Lung (tissue), 11 donors: ENCODE measurements at regions not wholly inside any gene's neighbourhood (a gene's known extent, or its start where the extent isn't known, plus 50 kb on each side); places are given as distances from the start of the nearest gene placed in this dataset.

Experiments
- ATAC-seq: fragments of 200-7000 bp; cut with Tn5 transposase; one replicate; pipeline ENCODE4 v1.9.1; 2020; ENCODE audit warnings: moderate number of reproducible peaks; ENCODE audit not compliant: insufficient read depth, low FRiP score
- DNase-seq, 3 donors: peaks; one replicate each; pipeline ENCODE4 v3.0.0-alpha.2; 2013 to 2017
- H3K27ac ChIP-seq, 2 donors: one replicate each; pipeline ENCODE4 v1.5.1; 2013; ENCODE audit warnings: mild to moderate bottlenecking in 2 of 2, moderate library complexity in 2 of 2, control low read depth in 1 of 2, inconsistent platforms in 1 of 2, low read depth in 1 of 2, low read length in 1 of 2
- H3K27me3 ChIP-seq, 3 donors: one replicate each; pipeline ENCODE4 v1.5.1; 2013; ENCODE audit warnings: low read length in 2 of 3; ENCODE audit not compliant: control insufficient read depth in 3 of 3, insufficient read depth in 3 of 3
- H3K36me3 ChIP-seq, 4 donors: one replicate each; pipeline ENCODE4 v1.5.1; 2013; ENCODE audit warnings: low read length in 4 of 4, mild to moderate bottlenecking in 1 of 4, moderate library complexity in 1 of 4; ENCODE audit not compliant: control insufficient read depth in 4 of 4, insufficient read depth in 4 of 4
- H3K4me1 ChIP-seq, 5 donors: one replicate each; pipeline ENCODE4 v1.5.1; 2013; ENCODE audit warnings: low read length in 5 of 5, mild to moderate bottlenecking in 2 of 5, moderate library complexity in 1 of 5; ENCODE audit not compliant: control insufficient read depth in 5 of 5, insufficient read depth in 5 of 5
- H3K4me3 ChIP-seq: one replicate; pipeline ENCODE4 v1.5.1; 2013; ENCODE audit warnings: mild to moderate bottlenecking, control low read depth, moderate library complexity
- H3K9ac ChIP-seq, 2 donors: one replicate each; pipeline ENCODE4 v1.5.1; 2013; ENCODE audit warnings: low read length in 2 of 2, control low read depth in 1 of 2; ENCODE audit not compliant: insufficient read depth in 1 of 2
- H3K9me3 ChIP-seq, 4 donors: one replicate each; pipeline ENCODE4 v1.5.1; 2013; ENCODE audit warnings: low read length in 3 of 4, mild to moderate bottlenecking in 1 of 4, moderate library complexity in 1 of 4; ENCODE audit not compliant: control insufficient read depth in 4 of 4, insufficient read depth in 3 of 4
- CTCF ChIP-seq: IDR thresholded peaks from 2 replicates; pipeline ENCODE4 v1.5.1; 2012; ENCODE audit warnings: mild to moderate bottlenecking; ENCODE audit errors: control extremely low read depth, extremely low read depth
- WGBS, 2 donors: extraction: QIAGEN DNeasy Blood & Tissue Kit; methylation state at CpG; one replicate each; pipeline ENCODE4 v1.1.7; 2013; 5-methylcytosine and 5-hydroxymethylcytosine counted together
- donor health status: control.
- donor health status: control.
- donor health status: Bipolar disorder and iron deficiency.
- donor health status: healthy.
- donor health status: DM: yes; HTN: yes; CAD: no.

GRCh38 chr16:65226077-65226476 lies 104.2 kb upstream of the CDH11 start:
- DNase-seq (no peak), ATAC-seq (no peak)
- Histone ChIP-seq H3K27me3 (no peaks in the 10 kb centered on the region), H3K27ac (no peak overlapping the region), H3K9ac (no peak overlapping the region), H3K9me3 (no peaks in the 10 kb centered on the region), H3K36me3 (no peaks in the 10 kb centered on the region), H3K4me1 (no peaks in the 10 kb centered on the region), H3K4me3 (no peak overlapping the region)
- 87 to 96% methylated on average over 1 of the region's 1 CpG for WGBS, 2 donors
- TF ChIP-seq CTCF: no peak

- no peak for TF ChIP-seq CTCF
- H3K27me3 ChIP-seq: no peaks in the 10 kb centered on the region
- DNase-seq: no peak
- no peak overlapping the region for H3K9ac ChIP-seq
- no peak overlapping the region for H3K4me3 ChIP-seq
- H3K27ac ChIP-seq: no peak overlapping the region
- H3K4me1 ChIP-seq: no peaks in the 10 kb centered on the region
- no peaks in the 10 kb centered on the region for H3K36me3 ChIP-seq
- no peaks in the 10 kb centered on the region for H3K9me3 ChIP-seq
- 84 to 87% methylated on average over 5 of the region's 5 CpGs for WGBS, 2 donors
- no peak for ATAC-seq
These were observed 103.6 kb upstream of the CDH11 start for GRCh38 chr16:65225488-65225887.

GRCh38 chr16:65224994-65225393 lies 103.1 kb upstream of the CDH11 start:
- Histone ChIP-seq H3K4me3 (no peak overlapping the region), H3K36me3 (no peaks in the 10 kb centered on the region), H3K4me1 (no peaks in the 10 kb centered on the region), H3K27ac (no peak overlapping the region), H3K9ac (no peak overlapping the region), H3K9me3 (no peaks in the 10 kb centered on the region), H3K27me3 (no peaks in the 10 kb centered on the region)
- ATAC-seq (no peak), DNase-seq (no peak)
- 87 to 89% methylated on average over 1 of the region's 1 CpG for WGBS, 2 donors
- no peak for TF ChIP-seq CTCF

GRCh38 chr16:65224471-65224870 lies 102.6 kb upstream of the CDH11 start:
- Histone ChIP-seq H3K4me1 (no peaks in the 10 kb centered on the region), H3K36me3 (no peaks in the 10 kb centered on the region), H3K27me3 (no peaks in the 10 kb centered on the region), H3K9me3 (no peaks in the 10 kb centered on the region), H3K27ac (no peak overlapping the region), H3K9ac (no peak overlapping the region), H3K4me3 (no peak overlapping the region)
- WGBS, 2 donors: 88 to 91% methylated on average over 2 of the region's 2 CpGs
- TF ChIP-seq CTCF: no peak
- DNase-seq: no peak
- ATAC-seq: no peak
